NCI-H345 treated with DMSO at 0.1 percent for 48 hours (cell line): ENCODE measurements at regions not wholly inside any gene's neighbourhood (a gene's known extent, or its start where the extent isn't known, plus 50 kb on each side); places are given as distances from the start of the nearest gene placed in this dataset.
"Not testable (repeated sequence)": the region's sequence is repeated elsewhere in the genome, so short reads cannot be mapped to it uniquely, and the experiment has no call there.

ENCODE experiments used
- DNase-seq: peaks from one replicate; lab custom pipeline; 2025; ENCODE audit not compliant: unreplicated experiment; lab: John Stamatoyannopoulos, UW

- DNase-seq, result no peak
Observed at GRCh38 chr14:27536748-27537147, 938.9 kb upstream of the NOVA1 start.

GRCh38 chr14:27546111-27546510 is 948.3 kb upstream of the NOVA1 start:
- DNase-seq, result no peak

GRCh38 chr14:27553790-27554189 is 956.0 kb upstream of the NOVA1 start:
- DNase-seq, result no peak

GRCh38 chr14:27557445-27557844 is 959.6 kb upstream of the NOVA1 start:
- DNase-seq, result no peak

GRCh38 chr14:27559848-27560247 is 962.0 kb upstream of the NOVA1 start:
- DNase-seq, result no peak

GRCh38 chr14:27566843-27567382 is 969.1 kb upstream of the NOVA1 start:
- DNase-seq, result no peak

GRCh38 chr14:27573018-27573417 is 975.2 kb upstream of the NOVA1 start:
- no peak for DNase-seq

GRCh38 chr14:27587103-27587502 is 989.3 kb upstream of the NOVA1 start:
- DNase-seq, result no peak

GRCh38 chr14:27605282-27605681 is 1007.4 kb upstream of the NOVA1 start:
- DNase-seq, result no peak

GRCh38 chr14:27608377-27608776 is 1010.5 kb upstream of the NOVA1 start:
- no peak for DNase-seq

- DNase-seq, result no peak
Observed at GRCh38 chr14:27612121-27612520, 1014.3 kb upstream of the NOVA1 start.

- no peak for DNase-seq
Observed at GRCh38 chr14:27613102-27613501, 1015.3 kb upstream of the NOVA1 start.

GRCh38 chr14:27623782-27624181 is 1025.9 kb upstream of the NOVA1 start:
- DNase-seq, result no peak

GRCh38 chr14:27634056-27634970 is 1036.5 kb upstream of the NOVA1 start:
- DNase-seq, result no peak

- DNase-seq, result not testable (repeated sequence)
Observed at GRCh38 chr14:27640688-27641087, 1042.9 kb upstream of the NOVA1 start.

- DNase-seq, result no peak
Observed at GRCh38 chr14:27642251-27642866, 1044.5 kb upstream of the NOVA1 start.

- DNase-seq, result no peak
Observed at GRCh38 chr14:27660683-27661082, 1062.8 kb upstream of the NOVA1 start.

- DNase-seq, result no peak
Observed at GRCh38 chr14:27668531-27668930, 1070.7 kb upstream of the NOVA1 start.

- no peak for DNase-seq
Observed at GRCh38 chr14:27672047-27672446, 1074.2 kb upstream of the NOVA1 start.

- not testable (repeated sequence) for DNase-seq
Observed at GRCh38 chr14:27672811-27673737, 1075.2 kb upstream of the NOVA1 start.

- DNase-seq, result no peak
Observed at GRCh38 chr14:27686137-27686536, 1080.5 kb upstream of the FOXG1 start.
